NCI-H2227 (cell line): ENCODE measurements at regions not wholly inside any gene's neighbourhood (a gene's known extent, or its start where the extent isn't known, plus 50 kb on each side); places are given as distances from the start of the nearest gene placed in this dataset.
A peak's percentile ranks its signal among the peaks of the same experiment; 100 is the strongest.

Source experiments
- DNase-seq: peaks from one replicate; lab custom pipeline; 2025; ENCODE audit not compliant: unreplicated experiment; lab: John Stamatoyannopoulos, UW

DNA sequence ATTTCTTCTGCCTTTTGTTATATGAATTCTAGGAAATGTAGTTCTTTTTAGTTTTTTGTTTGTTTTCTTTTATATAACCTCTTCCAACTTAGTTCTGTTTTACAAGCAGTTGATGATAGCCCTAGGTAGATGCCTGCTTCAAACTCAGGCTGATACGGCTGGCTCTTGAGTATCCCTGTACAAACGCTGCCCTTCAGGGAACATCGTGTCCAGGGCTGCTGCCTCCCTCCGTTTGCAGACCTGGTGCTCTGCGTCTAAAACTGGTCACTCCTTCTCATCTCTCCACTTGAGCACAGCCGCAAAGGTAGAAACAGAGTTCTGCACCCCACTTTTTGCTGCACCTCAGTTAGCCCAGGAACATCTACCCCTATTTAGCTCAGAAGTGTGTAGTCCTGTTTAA is 310.1 kb downstream of the PRL start:
- no peak for DNase-seq

GRCh38 chr6:21987501-21987957 is 309.3 kb downstream of the PRL start:
- no peak for DNase-seq

- DNase-seq: no peak
These were observed 306.3 kb downstream of the PRL start for GRCh38 chr6:21990577-21990976.

- no peak for DNase-seq
These were observed 304.5 kb downstream of the PRL start for GRCh38 chr6:21992178-21992967.

DNA sequence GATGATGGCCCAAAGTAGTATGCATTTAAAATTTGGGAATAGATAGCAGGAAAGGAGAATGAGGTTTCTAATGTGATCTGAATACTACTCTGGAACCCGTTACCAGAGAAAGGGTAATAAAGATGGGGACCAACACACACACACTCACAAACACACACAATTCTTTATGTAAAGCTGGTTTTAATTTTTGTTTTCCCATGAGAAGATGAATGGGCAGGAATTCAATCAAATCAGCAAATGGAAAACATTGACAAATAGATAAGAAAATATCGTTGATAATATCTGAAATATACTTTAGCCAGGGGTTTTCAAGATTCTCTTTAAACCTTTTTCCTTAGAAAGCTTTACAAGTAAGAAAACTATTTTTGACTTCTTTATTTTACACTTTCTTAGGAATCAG is 303.0 kb downstream of the PRL start:
- no peak for DNase-seq

GRCh38 chr6:21994821-21995220 is 302.0 kb downstream of the PRL start:
- no peak for DNase-seq

DNA sequence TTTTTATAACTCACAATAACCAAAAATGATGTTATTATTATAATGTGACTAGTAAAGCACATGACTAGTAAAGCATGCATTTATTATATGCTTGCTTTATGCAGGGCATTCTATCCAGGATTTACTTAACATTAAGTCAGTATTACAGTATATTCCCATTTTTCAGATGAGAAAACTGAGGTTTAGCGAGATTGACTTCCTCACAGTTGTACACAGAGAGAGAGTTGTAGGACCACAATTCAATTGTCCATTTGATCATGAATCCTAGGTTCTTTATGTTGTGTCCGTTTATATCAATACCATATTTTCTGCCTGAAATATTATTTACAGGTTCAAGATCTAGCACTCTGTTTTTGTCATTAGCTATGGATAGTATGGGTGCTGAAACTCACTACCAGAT is 301.5 kb downstream of the PRL start:
- DNase-seq: no peak

DNA sequence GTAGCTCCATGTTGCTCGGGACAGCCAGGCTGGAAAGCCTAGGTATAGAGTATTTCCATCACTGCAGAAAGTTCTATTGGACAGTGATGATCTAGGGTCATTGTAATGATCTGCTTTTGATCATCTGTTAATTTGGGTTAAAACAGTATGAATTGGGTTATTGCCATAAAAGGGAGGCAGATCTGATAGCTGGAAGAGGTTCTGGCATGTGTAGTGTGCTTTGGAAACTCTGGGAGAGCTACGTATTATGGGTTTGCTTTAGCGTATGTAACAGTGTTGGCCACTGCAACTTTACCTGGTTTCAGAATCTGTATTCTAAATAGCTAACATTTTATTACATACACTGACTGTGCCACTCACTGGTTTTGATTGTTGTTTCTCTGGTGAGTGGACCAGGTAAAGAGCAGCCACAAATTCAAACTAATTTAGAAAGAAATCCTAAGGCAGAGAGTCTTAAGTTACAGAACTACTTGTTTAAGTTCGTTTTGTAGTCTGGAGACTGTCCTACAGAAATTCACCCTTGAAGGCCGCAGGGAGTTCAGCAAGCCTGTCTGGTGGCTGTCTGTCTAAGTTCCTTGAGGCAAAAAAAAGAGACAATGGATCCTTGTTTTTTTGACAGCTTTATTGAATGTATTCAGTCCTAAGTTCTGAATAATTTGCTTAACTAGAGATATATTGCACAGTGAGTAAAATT is 300.3 kb downstream of the PRL start:
- no peak for DNase-seq

DNA sequence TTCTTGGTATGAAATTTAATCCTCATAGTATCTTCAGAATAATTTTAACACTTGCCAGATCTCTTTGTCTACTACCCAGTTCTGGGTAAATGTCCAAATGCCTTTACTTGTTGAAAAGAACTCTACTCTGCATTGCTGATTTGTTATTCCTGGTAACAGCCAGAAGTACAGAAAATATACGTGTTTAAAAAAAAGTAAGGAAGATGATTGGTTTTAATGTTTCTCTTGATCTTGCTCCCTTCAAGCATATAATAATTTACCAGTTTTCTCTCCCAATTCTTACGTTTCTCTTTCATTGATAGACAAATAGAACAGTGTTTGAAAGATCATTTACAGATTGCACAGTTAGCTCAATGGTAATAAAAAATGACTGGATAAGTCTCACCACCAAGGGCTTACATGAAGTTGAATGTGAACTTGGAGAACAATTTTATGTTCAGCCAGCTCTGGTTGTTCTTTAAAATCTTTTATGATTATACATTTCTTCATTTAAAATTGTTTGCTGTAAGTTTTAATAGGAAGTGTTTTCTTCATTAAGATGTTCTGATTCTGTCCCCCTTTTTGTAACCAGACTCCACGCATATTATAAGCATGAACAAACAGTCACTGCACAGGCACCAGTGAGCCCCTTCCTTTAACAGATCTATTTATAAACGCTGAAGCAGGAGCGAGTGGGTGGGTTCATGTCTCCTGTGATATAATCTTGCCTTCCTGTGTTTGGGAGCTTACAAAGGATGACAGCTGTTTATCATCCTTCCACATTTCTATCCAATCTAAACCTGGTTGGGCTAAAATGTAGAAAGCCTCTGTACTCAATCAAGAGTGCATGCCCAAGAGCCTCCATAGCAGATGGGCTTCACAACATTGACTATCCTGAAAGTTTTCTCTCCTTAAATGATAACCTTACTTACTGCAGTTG is 299.5 kb downstream of the PRL start:
- no peak for DNase-seq

GRCh38 chr6:21998582-21998981 is 298.3 kb downstream of the PRL start:
- no peak for DNase-seq

GRCh38 chr6:21999012-21999528 is 297.8 kb downstream of the PRL start:
- DNase-seq: peak; percentile 7

GRCh38 chr6:21999741-22000140 is 297.1 kb downstream of the PRL start:
- DNase-seq: no peak

DNA sequence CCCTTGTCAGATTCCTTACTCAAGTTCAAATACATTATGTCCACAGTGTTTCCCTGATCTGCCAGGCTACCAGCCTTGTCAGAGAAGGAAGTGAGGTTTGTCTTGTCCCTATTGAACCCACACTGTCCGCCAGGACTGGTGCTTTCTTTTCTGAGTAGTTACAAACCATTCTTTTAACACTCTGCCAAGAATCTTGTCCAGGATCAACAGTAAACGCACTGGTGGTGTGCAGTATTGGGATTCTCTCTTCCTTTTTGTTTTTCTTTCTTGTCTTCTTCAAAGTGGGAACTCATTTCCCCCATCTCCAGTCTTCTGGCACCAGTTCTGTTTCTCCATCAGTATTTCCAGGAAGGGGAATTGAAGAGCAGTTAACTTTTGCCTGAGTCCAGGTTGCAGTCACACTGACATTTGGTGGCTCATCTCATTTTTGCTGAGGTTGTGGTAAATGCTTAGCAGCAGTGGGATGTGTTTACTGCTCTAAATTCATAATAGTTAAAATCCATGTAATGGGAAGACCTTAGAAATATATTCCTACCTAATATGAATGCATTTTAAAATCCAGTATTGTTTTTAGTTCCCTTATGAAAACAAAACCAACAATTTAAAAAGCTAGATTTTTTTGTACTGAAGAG is 295.3 kb downstream of the PRL start:
- DNase-seq: no peak

DNA sequence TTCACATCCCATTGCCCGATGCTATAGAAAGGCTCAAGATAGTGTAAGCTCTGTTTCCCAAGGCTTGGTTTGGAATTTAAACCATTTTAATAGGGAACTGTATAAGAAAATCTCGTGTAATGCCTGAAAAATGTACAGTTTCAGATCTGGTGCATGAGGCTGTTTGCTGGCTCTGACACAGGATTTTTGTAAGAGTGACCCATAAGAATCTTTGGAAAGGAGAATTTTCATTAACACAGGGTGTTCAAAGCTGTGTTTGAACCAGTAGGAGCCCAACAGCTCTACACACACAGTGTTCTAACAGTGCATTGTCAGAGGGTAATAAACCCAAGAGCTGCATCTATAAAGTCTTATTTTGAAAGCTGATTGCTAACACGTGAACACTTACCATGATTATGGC is 293.5 kb downstream of the PRL start:
- DNase-seq: no peak

GRCh38 chr6:22006795-22007194 is 290.0 kb downstream of the PRL start:
- no peak for DNase-seq

DNA sequence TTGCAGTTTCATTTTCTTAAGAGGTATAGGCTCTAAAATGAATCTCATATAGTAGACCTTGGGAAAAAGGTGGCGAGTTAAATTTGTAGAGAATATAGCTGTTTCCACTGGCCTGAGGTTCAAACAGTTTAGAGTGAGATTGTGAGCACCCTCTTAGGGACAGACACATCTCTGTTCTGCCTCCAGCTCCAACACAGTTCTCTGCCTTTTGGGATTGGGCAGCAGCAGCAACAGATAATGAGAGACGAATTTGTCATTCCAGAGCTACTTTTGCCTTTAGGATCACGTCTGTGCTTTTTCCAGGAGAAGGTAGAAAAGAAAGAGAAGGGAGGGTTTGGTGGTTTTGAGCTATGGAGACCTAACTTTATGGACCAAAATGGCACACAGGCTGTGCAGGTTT is 289.4 kb downstream of the PRL start:
- DNase-seq: no peak

DNA sequence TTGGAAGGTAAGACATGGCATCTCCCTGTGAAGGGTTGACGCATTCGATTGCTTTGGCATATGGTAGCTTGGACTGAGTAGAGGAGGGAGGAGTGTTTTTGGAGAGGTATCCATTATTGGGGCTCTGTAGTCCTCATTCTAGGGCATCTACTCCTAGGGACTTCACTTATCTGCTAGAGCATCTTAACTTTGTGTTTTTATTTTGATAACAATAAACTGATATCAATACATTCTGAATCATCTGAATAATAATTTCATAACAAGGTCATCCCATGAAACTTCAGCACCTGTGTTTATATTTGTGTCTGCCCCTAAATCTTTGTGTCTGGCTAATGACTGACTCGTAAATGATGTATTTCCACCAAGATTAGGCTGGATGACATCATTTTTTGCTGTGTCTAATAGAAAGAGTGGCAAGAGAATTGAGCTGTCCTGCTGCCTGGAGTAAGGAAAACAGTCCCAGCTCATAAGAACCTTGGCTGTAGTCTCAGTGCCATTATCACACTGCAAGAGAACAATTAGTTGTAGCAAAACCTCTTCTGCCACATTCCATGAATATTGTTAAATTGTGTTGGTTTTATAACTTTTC is 288.5 kb downstream of the PRL start:
- no peak for DNase-seq

DNA sequence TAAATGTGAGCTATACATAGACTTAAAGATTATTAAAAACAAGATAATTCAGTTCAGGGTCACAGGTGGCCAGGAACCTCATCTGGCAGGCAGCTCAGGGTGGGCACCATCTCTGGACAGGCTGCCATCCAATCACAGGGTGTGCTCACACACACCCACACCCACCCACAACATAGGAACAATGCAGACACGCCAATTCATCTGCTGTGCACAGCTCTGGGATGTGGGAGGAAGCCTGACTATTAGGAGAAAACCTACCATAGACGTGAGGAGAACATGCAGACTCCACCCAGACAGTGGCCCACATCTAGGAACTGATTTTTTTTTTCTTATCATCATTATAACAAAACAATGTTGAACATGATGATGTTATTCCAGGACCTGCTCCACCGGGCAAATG is 286.7 kb downstream of the PRL start:
- DNase-seq: no peak

GRCh38 chr6:22015216-22015615 is 281.6 kb downstream of the PRL start:
- DNase-seq: no peak

- no peak for DNase-seq
These were observed 280.9 kb downstream of the PRL start for GRCh38 chr6:22015944-22016343.
